Trophoblast cell (in vitro differentiated cells and primary cell): ENCODE measurements at regions not wholly inside any gene's neighbourhood (a gene's known extent, or its start where the extent isn't known, plus 50 kb on each side); places are given as distances from the start of the nearest gene placed in this dataset.
A peak's percentile ranks its signal among the peaks of the same experiment; 100 is the strongest.

Experiments used
- DNase-seq, 2 donors: peaks; one replicate each; pipeline ENCODE4 v3.0.0-alpha.2; 2016
- H2AFZ ChIP-seq: 2 replicates; pipeline ENCODE4 v1.6.1; 2013; ENCODE audit warnings: low read length, moderate library complexity, mild to moderate bottlenecking; ENCODE audit not compliant: insufficient read depth, poor library complexity
- H2AK5ac ChIP-seq: 2 replicates; pipeline ENCODE4 v1.6.1; 2013; ENCODE audit warnings: mild to moderate bottlenecking, low read length
- H2BK120ac ChIP-seq: 2 replicates; pipeline ENCODE4 v1.6.1; 2013; ENCODE audit warnings: low read length, mild to moderate bottlenecking, moderate library complexity; ENCODE audit not compliant: insufficient read depth, poor library complexity
- H2BK12ac ChIP-seq: 2 replicates; pipeline ENCODE4 v1.6.1; 2013; ENCODE audit warnings: mild to moderate bottlenecking, low read length, moderate library complexity
- H2BK5ac ChIP-seq: 2 replicates; pipeline ENCODE4 v1.6.1; 2013; ENCODE audit warnings: low read length, low read depth, moderate library complexity, mild to moderate bottlenecking; ENCODE audit not compliant: poor library complexity
- H3K14ac ChIP-seq: 2 replicates; pipeline ENCODE4 v1.6.1; 2013; ENCODE audit warnings: mild to moderate bottlenecking, low read length
- H3K18ac ChIP-seq: 2 replicates; pipeline ENCODE4 v1.6.1; 2013; ENCODE audit warnings: mild to moderate bottlenecking, low read length
- H3K23ac ChIP-seq: 2 replicates; pipeline ENCODE4 v1.6.1; 2013; ENCODE audit warnings: low read length
- H3K27ac ChIP-seq: 2 replicates; pipeline ENCODE4 v1.5.1; 2013; ENCODE audit warnings: low read depth, mild to moderate bottlenecking, inconsistent platforms, low read length, moderate library complexity
- H3K27me3 ChIP-seq: 2 replicates; pipeline ENCODE4 v1.6.1; 2013; ENCODE audit warnings: inconsistent platforms, mild to moderate bottlenecking, low read length, moderate library complexity; ENCODE audit not compliant: insufficient read depth
- H3K36me3 ChIP-seq, 2 experiments: 1 replicate in 1 of 2; 2 replicates in 1 of 2; pipeline ENCODE4 v1.6.1; 2013; ENCODE audit warnings: low read length in 2 of 2, mild to moderate bottlenecking in 2 of 2, moderate library complexity in 1 of 2; ENCODE audit not compliant: insufficient read depth in 2 of 2, control insufficient read depth in 1 of 2
- H3K4ac ChIP-seq: 2 replicates; pipeline ENCODE4 v1.6.1; 2013; ENCODE audit warnings: low read depth, mild to moderate bottlenecking, low read length, moderate library complexity
- H3K4me1 ChIP-seq, 2 experiments: 1 replicate in 1 of 2; 2 replicates in 1 of 2; pipeline ENCODE4 v1.6.1; 2013; ENCODE audit warnings: low read length in 2 of 2, mild to moderate bottlenecking in 2 of 2, moderate library complexity in 1 of 2; ENCODE audit not compliant: insufficient read depth in 2 of 2, control insufficient read depth in 1 of 2
- H3K4me2 ChIP-seq: 2 replicates; pipeline ENCODE4 v1.6.1; 2013; ENCODE audit warnings: inconsistent platforms, mild to moderate bottlenecking, low read length, moderate library complexity
- H3K4me3 ChIP-seq: 2 replicates; pipeline ENCODE4 v1.5.1; 2013; ENCODE audit warnings: mild to moderate bottlenecking, low read depth, low read length, inconsistent platforms
- H3K79me1 ChIP-seq: one replicate; pipeline ENCODE4 v1.6.1; 2013; ENCODE audit warnings: low read length
- H3K79me2 ChIP-seq: 2 replicates; pipeline ENCODE4 v1.6.1; 2013; ENCODE audit warnings: low read length, mild to moderate bottlenecking; ENCODE audit not compliant: control insufficient read depth, insufficient read depth, poor library complexity
- H3K9ac ChIP-seq: 2 replicates; pipeline ENCODE4 v1.6.1; 2013; ENCODE audit warnings: mild to moderate bottlenecking, low read length
- H3K9me3 ChIP-seq: 2 replicates; pipeline ENCODE4 v1.6.1; 2013; ENCODE audit warnings: low read depth, mild to moderate bottlenecking, control low read depth, inconsistent platforms, low read length; ENCODE audit not compliant: insufficient read depth
- H4K12ac ChIP-seq: 2 replicates; pipeline ENCODE4 v1.6.1; 2013; ENCODE audit warnings: low read depth, mild to moderate bottlenecking, low read length, moderate library complexity
- H4K8ac ChIP-seq: 2 replicates; pipeline ENCODE4 v1.6.1; 2013; ENCODE audit warnings: low read depth, mild to moderate bottlenecking, low read length, moderate library complexity
- H4K91ac ChIP-seq: one replicate; pipeline ENCODE4 v1.6.1; 2013; ENCODE audit warnings: low read depth, mild to moderate bottlenecking, low read length, moderate library complexity
- WGBS: extraction: QIAGEN DNeasy Blood & Tissue Kit; methylation state at CpG from one replicate; pipeline ENCODE4 v1.1.7; 2013; ENCODE audit warnings: missing lambda C conversion rate; ENCODE audit not compliant: insufficient read length, insufficient coverage; ENCODE audit errors: extremely low coverage; 5-methylcytosine and 5-hydroxymethylcytosine counted together

GRCh38 chr6:132166526-132167051 is 215.4 kb upstream of the CCN2 start:
- Histone ChIP-seq H3K4me1 (no peaks in the 10 kb centered on the region), H3K27ac (no peak overlapping the region), H3K14ac (no peak overlapping the region), H2BK120ac (no peak overlapping the region), H2BK5ac (no peak overlapping the region), H3K9me3 (no peaks in the 10 kb centered on the region), H3K79me1 (no peaks in the 10 kb centered on the region), H3K36me3 (no peaks in the 10 kb centered on the region), H4K91ac (no peak overlapping the region), H3K4ac (no peak overlapping the region), H3K23ac (no peak overlapping the region), H3K27me3 (no peaks in the 10 kb centered on the region), H4K12ac (no peak overlapping the region), H3K79me2 (no peaks in the 10 kb centered on the region), H3K9ac (no peak overlapping the region), H4K8ac (no peak overlapping the region), H2AK5ac (no peak overlapping the region), H2AFZ (no peak overlapping the region), H3K4me3 (no peak overlapping the region), H3K4me2 (no peak overlapping the region), H2BK12ac (no peak overlapping the region), H3K18ac (no peak overlapping the region)
- no CpG with 5 or more reads among the region's 1 CpG for WGBS
- no peak for DNase-seq

- Histone ChIP-seq H2BK12ac (no peak overlapping the region), H3K18ac (no peak overlapping the region), H3K4me3 (no peak overlapping the region), H3K23ac (no peak overlapping the region), H3K14ac (no peak overlapping the region), H3K27ac (no peak overlapping the region), H4K91ac (no peak overlapping the region), H4K12ac (no peak overlapping the region), H3K4me2 (no peak overlapping the region), H2BK5ac (no peak overlapping the region), H3K9ac (no peak overlapping the region), H3K4ac (no peak overlapping the region), H3K36me3 (no peaks in the 10 kb centered on the region), H2BK120ac (no peak overlapping the region), H3K4me1 (no peaks in the 10 kb centered on the region), H2AK5ac (no peak overlapping the region), H3K79me2 (no peaks in the 10 kb centered on the region), H4K8ac (no peak overlapping the region), H3K27me3 (no peaks in the 10 kb centered on the region), H3K79me1 (no peaks in the 10 kb centered on the region), H3K9me3 (no peaks in the 10 kb centered on the region), H2AFZ (no peak overlapping the region)
- no peak for DNase-seq
- no CpG with 5 or more reads among the region's 2 CpGs for WGBS
Measured at GRCh38 chr6:132165677-132166076, 214.5 kb upstream of the CCN2 start.

- Histone ChIP-seq H2AFZ (no peak overlapping the region), H3K27me3 (no peaks in the 10 kb centered on the region), H4K91ac (no peak overlapping the region), H3K14ac (no peak overlapping the region), H3K4me3 (no peak overlapping the region), H2AK5ac (no peak overlapping the region), H3K4me1 (no peaks in the 10 kb centered on the region), H3K79me1 (no peaks in the 10 kb centered on the region), H3K9ac (no peak overlapping the region), H3K23ac (no peak overlapping the region), H2BK12ac (no peak overlapping the region), H4K12ac (no peak overlapping the region), H3K27ac (no peak overlapping the region), H3K4ac (no peak overlapping the region), H3K79me2 (no peaks in the 10 kb centered on the region), H3K4me2 (no peak overlapping the region), H3K36me3 (no peaks in the 10 kb centered on the region), H3K9me3 (no peaks in the 10 kb centered on the region), H4K8ac (no peak overlapping the region), H2BK120ac (no peak overlapping the region), H2BK5ac (no peak overlapping the region), H3K18ac (no peak overlapping the region)
- DNase-seq: peak in 1 of 2 donors; percentile 38
- no CpG with 5 or more reads among the region's 3 CpGs for WGBS
Measured at GRCh38 chr6:132161283-132161682, 210.1 kb upstream of the CCN2 start.

- WGBS: no CpG with 5 or more reads among the region's 9 CpGs
- Histone ChIP-seq H3K79me1 (no peaks in the 10 kb centered on the region), H3K4me1 (no peaks in the 10 kb centered on the region), H4K8ac (no peak overlapping the region), H4K12ac (no peak overlapping the region), H2AK5ac (no peak overlapping the region), H4K91ac (no peak overlapping the region), H3K9me3 (no peaks in the 10 kb centered on the region), H3K27ac (no peak overlapping the region), H3K9ac (no peak overlapping the region), H2BK5ac (no peak overlapping the region), H3K14ac (no peak overlapping the region), H3K79me2 (no peaks in the 10 kb centered on the region), H2BK12ac (no peak overlapping the region), H2AFZ (no peak overlapping the region), H3K4me2 (no peak overlapping the region), H3K4me3 (no peak overlapping the region), H2BK120ac (no peak overlapping the region), H3K4ac (no peak overlapping the region), H3K23ac (no peak overlapping the region), H3K18ac (no peak overlapping the region), H3K27me3 (no peaks in the 10 kb centered on the region), H3K36me3 (no peaks in the 10 kb centered on the region)
- no peak for DNase-seq
Measured at GRCh38 chr6:132153221-132153898, 202.2 kb upstream of the CCN2 start.
